ENCODE measurements at regions not wholly inside any gene's neighbourhood (a gene's known extent, or its start where the extent isn't known, plus 50 kb on each side); places are given as distances from the start of the nearest gene placed in this dataset.
"Not testable (repeated sequence)": the region's sequence is repeated elsewhere in the genome, so short reads cannot be mapped to it uniquely, and the experiment has no call there.

GRCh38 chr3:164723396-164723795, 354.9 kb downstream of the SI start:
- ATAC-seq, result no peak
- H3K9me3 Mint-ChIP-seq, result peaks cover 16% of the 10 kb centered on the region
- H3K27me3 Mint-ChIP-seq, result no peaks in the 10 kb centered on the region
- DNase-seq (ENCODE audit: low spot score), result no peak
- no peak overlapping the region for H3K4me3 Mint-ChIP-seq
- H3K36me3 Mint-ChIP-seq, result no peaks in the 10 kb centered on the region
- no peak overlapping the region for H3K27ac Mint-ChIP-seq
- no peaks in the 10 kb centered on the region for H3K4me1 Mint-ChIP-seq (ENCODE audit: low read depth in 2 of 2)

- H3K9me3 Mint-ChIP-seq; H3K36me3 Mint-ChIP-seq; ATAC-seq; DNase-seq (ENCODE audit: low spot score); H3K27ac Mint-ChIP-seq; H3K4me1 Mint-ChIP-seq (ENCODE audit: low read depth in 2 of 2); H3K27me3 Mint-ChIP-seq; H3K4me3 Mint-ChIP-seq: not testable (repeated sequence)
Measured at GRCh38 chr3:164702808-164703207, 375.5 kb downstream of the SI start.

GRCh38 chr3:164687902-164688301, 390.4 kb downstream of the SI start:
- H3K4me3 Mint-ChIP-seq, result no peak overlapping the region
- DNase-seq (ENCODE audit: low spot score) (no peak), ATAC-seq (no peak)
- H3K9me3 Mint-ChIP-seq, result peaks cover 4% of the 10 kb centered on the region
- no peak overlapping the region for H3K27ac Mint-ChIP-seq
- no peaks in the 10 kb centered on the region for H3K36me3 Mint-ChIP-seq
- no peaks in the 10 kb centered on the region for H3K27me3 Mint-ChIP-seq
- no peaks in the 10 kb centered on the region for H3K4me1 Mint-ChIP-seq (ENCODE audit: low read depth in 2 of 2)

- DNase-seq (ENCODE audit: low spot score) (no peak), ATAC-seq (no peak)
- H3K36me3 Mint-ChIP-seq, result no peaks in the 10 kb centered on the region
- peaks cover 4% of the 10 kb centered on the region for H3K9me3 Mint-ChIP-seq
- H3K27ac Mint-ChIP-seq, result no peak overlapping the region
- no peaks in the 10 kb centered on the region for H3K27me3 Mint-ChIP-seq
- H3K4me1 Mint-ChIP-seq (ENCODE audit: low read depth in 2 of 2), result no peaks in the 10 kb centered on the region
- no peak overlapping the region for H3K4me3 Mint-ChIP-seq
Measured at GRCh38 chr3:164687211-164687610, 391.1 kb downstream of the SI start.

- H3K36me3 Mint-ChIP-seq, result no peaks in the 10 kb centered on the region
- DNase-seq (ENCODE audit: low spot score) (no peak), ATAC-seq (no peak)
- H3K4me1 Mint-ChIP-seq (ENCODE audit: low read depth in 2 of 2), result no peaks in the 10 kb centered on the region
- no peak overlapping the region for H3K4me3 Mint-ChIP-seq
- H3K27me3 Mint-ChIP-seq, result no peaks in the 10 kb centered on the region
- H3K9me3 Mint-ChIP-seq, result peaks cover 16% of the 10 kb centered on the region
- H3K27ac Mint-ChIP-seq, result no peak overlapping the region
Measured at GRCh38 chr3:164683489-164683888, 394.8 kb downstream of the SI start.

- ATAC-seq (no peak), DNase-seq (ENCODE audit: low spot score) (no peak)
- H3K27me3 Mint-ChIP-seq, result no peaks in the 10 kb centered on the region
- H3K27ac Mint-ChIP-seq, result no peak overlapping the region
- H3K4me1 Mint-ChIP-seq (ENCODE audit: low read depth in 2 of 2), result no peaks in the 10 kb centered on the region
- H3K4me3 Mint-ChIP-seq, result no peak overlapping the region
- H3K9me3 Mint-ChIP-seq, result peaks cover 12% of the 10 kb centered on the region
- no peaks in the 10 kb centered on the region for H3K36me3 Mint-ChIP-seq
Measured at GRCh38 chr3:164679245-164679644, 399.1 kb downstream of the SI start.

GRCh38 chr3:164677317-164677716, 401.0 kb downstream of the SI start:
- Mint-ChIP-seq H3K9me3 (peaks cover 12% of the 10 kb centered on the region), H3K4me1 (ENCODE audit: low read depth in 2 of 2) (no peaks in the 10 kb centered on the region), H3K27me3 (no peaks in the 10 kb centered on the region), H3K36me3 (no peaks in the 10 kb centered on the region), H3K27ac (no peak overlapping the region), H3K4me3 (no peak overlapping the region)
- no peak for DNase-seq (ENCODE audit: low spot score)
- ATAC-seq, result no peak

- ATAC-seq (no peak), DNase-seq (ENCODE audit: low spot score) (no peak)
- H3K27me3 Mint-ChIP-seq, result no peaks in the 10 kb centered on the region
- peaks cover 12% of the 10 kb centered on the region for H3K9me3 Mint-ChIP-seq
- H3K36me3 Mint-ChIP-seq, result no peaks in the 10 kb centered on the region
- H3K4me3 Mint-ChIP-seq, result no peak overlapping the region
- no peak overlapping the region for H3K27ac Mint-ChIP-seq
- no peaks in the 10 kb centered on the region for H3K4me1 Mint-ChIP-seq (ENCODE audit: low read depth in 2 of 2)
Measured at GRCh38 chr3:164673738-164674137, 404.6 kb downstream of the SI start.

GRCh38 chr3:164658125-164658524, 420.2 kb downstream of the SI start:
- Mint-ChIP-seq H3K27me3 (no peaks in the 10 kb centered on the region), H3K4me3 (no peak overlapping the region), H3K4me1 (ENCODE audit: low read depth in 2 of 2) (no peaks in the 10 kb centered on the region), H3K9me3 (peaks cover 3% of the 10 kb centered on the region), H3K36me3 (peaks cover 4% of the 10 kb centered on the region), H3K27ac (no peak overlapping the region)
- DNase-seq (ENCODE audit: low spot score) (no peak), ATAC-seq (no peak)

GRCh38 chr3:164657631-164658030, 420.7 kb downstream of the SI start:
- no peak for DNase-seq (ENCODE audit: low spot score)
- H3K9me3 Mint-ChIP-seq, result no peaks in the 10 kb centered on the region
- H3K27ac Mint-ChIP-seq, result no peak overlapping the region
- peaks cover 4% of the 10 kb centered on the region for H3K36me3 Mint-ChIP-seq
- H3K4me1 Mint-ChIP-seq (ENCODE audit: low read depth in 2 of 2), result no peaks in the 10 kb centered on the region
- H3K4me3 Mint-ChIP-seq, result no peak overlapping the region
- no peaks in the 10 kb centered on the region for H3K27me3 Mint-ChIP-seq
- ATAC-seq, result no peak

- peaks cover 4% of the 10 kb centered on the region for H3K36me3 Mint-ChIP-seq
- H3K27ac Mint-ChIP-seq, result no peak overlapping the region
- H3K4me3 Mint-ChIP-seq, result no peak overlapping the region
- no peaks in the 10 kb centered on the region for H3K27me3 Mint-ChIP-seq
- ATAC-seq (no peak), DNase-seq (ENCODE audit: low spot score) (no peak)
- no peaks in the 10 kb centered on the region for H3K4me1 Mint-ChIP-seq (ENCODE audit: low read depth in 2 of 2)
- peaks cover 7% of the 10 kb centered on the region for H3K9me3 Mint-ChIP-seq
Measured at GRCh38 chr3:164655462-164655861, 422.8 kb downstream of the SI start.

GRCh38 chr3:164641071-164641470, 437.2 kb downstream of the SI start:
- ATAC-seq, result no peak
- Mint-ChIP-seq H3K4me3 (no peak overlapping the region), H3K9me3 (peaks cover 11% of the 10 kb centered on the region), H3K36me3 (no peaks in the 10 kb centered on the region), H3K27me3 (no peaks in the 10 kb centered on the region), H3K27ac (no peak overlapping the region), H3K4me1 (ENCODE audit: low read depth in 2 of 2) (no peaks in the 10 kb centered on the region)
- no peak for DNase-seq (ENCODE audit: low spot score)

- no peak overlapping the region for H3K27ac Mint-ChIP-seq
- H3K9me3 Mint-ChIP-seq, result peaks cover 7% of the 10 kb centered on the region
- DNase-seq (ENCODE audit: low spot score), result no peak
- no peaks in the 10 kb centered on the region for H3K36me3 Mint-ChIP-seq
- H3K27me3 Mint-ChIP-seq, result no peaks in the 10 kb centered on the region
- H3K4me3 Mint-ChIP-seq, result no peak overlapping the region
- H3K4me1 Mint-ChIP-seq (ENCODE audit: low read depth in 2 of 2), result no peaks in the 10 kb centered on the region
- ATAC-seq, result no peak
Measured at GRCh38 chr3:164640591-164640990, 437.7 kb downstream of the SI start.

GRCh38 chr3:164620956-164621355, 457.3 kb downstream of the SI start:
- Mint-ChIP-seq H3K27me3 (no peaks in the 10 kb centered on the region), H3K9me3 (no peaks in the 10 kb centered on the region), H3K27ac (no peak overlapping the region), H3K36me3 (no peaks in the 10 kb centered on the region), H3K4me1 (ENCODE audit: low read depth in 2 of 2) (no peaks in the 10 kb centered on the region), H3K4me3 (no peak overlapping the region)
- ATAC-seq (no peak), DNase-seq (ENCODE audit: low spot score) (no peak)

- Mint-ChIP-seq H3K27me3 (no peaks in the 10 kb centered on the region), H3K4me1 (ENCODE audit: low read depth in 2 of 2) (no peaks in the 10 kb centered on the region), H3K4me3 (no peak overlapping the region), H3K27ac (no peak overlapping the region), H3K36me3 (no peaks in the 10 kb centered on the region), H3K9me3 (peaks cover 2% of the 10 kb centered on the region)
- DNase-seq (ENCODE audit: low spot score) (no peak), ATAC-seq (no peak)
Measured at GRCh38 chr3:164620423-164620822, 457.9 kb downstream of the SI start.

All from natural killer cell treated with Interleukin-12 subunit alpha and Interleukin-12 subunit beta and Interleukin-15 and Interleukin-18, amount 100 ng/mL, for 72 hours (primary cell).